ENCODE measurements at regions not wholly inside any gene's neighbourhood (a gene's known extent, or its start where the extent isn't known, plus 50 kb on each side); places are given as distances from the start of the nearest gene placed in this dataset.

- TF ChIP-seq CTCF (IDR thresholded peaks at IDR 0.05) (no peak), POLR2A (IDR thresholded peaks at IDR 0.05) (no peak)
Measured at GRCh38 chrX:102835504-102836146, 101.4 kb upstream of the RAB40AL start.
